ENCODE measurements at regions not wholly inside any gene's neighbourhood (a gene's known extent, or its start where the extent isn't known, plus 50 kb on each side); places are given as distances from the start of the nearest gene placed in this dataset.

DNA sequence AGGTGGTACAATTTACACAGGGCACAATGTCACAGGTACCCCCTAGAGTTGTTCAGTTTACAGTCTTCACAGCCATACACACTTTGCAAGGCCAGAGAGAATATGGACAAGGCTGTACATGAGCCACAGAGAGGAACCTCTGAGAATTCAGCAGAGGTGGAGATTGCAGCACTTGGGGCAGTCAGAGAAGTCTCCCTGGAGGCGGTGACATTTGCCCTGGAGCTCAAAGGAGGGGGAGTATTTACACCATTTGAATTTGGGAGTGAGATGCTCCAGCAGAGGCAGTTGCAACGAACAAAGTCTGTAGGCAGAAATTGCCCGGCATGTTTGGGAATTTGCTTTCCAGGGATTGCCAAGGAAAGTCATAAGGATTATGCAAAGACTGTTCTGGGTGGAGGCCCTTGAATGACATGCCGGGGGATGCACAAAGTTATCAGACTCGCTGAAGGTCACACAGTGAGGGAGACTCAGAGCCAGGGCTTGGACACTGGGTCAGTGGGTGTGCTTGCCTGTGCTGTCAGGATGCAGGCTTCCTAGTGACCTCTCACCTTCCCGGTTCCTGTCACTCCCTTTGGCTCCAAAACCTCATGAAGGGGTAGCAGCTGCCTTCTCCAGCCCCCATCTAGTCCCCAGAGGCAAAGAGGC lies 160.7 kb upstream of the PCBD1 start:
- no peak for DNase-seq

DNA sequence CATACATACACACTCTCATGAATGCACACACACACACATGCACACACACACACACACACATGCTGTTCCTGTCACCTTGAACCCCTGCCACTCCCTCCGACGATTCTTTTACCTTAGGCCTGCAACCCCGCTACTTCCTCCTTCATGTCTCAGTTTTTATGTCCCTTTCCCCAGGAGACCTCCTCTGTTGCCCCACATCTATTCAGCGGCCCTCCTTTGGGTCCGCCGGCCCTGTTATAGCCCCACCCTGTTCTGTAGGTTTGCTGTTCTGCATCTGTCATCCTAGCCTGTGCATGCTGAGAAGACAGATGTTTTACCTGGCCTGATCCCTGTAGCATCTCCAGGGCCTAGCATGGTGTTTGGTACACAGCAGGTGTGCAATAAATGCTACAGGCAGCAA lies 161.6 kb upstream of the PCBD1 start:
- DNase-seq = no peak

DNA sequence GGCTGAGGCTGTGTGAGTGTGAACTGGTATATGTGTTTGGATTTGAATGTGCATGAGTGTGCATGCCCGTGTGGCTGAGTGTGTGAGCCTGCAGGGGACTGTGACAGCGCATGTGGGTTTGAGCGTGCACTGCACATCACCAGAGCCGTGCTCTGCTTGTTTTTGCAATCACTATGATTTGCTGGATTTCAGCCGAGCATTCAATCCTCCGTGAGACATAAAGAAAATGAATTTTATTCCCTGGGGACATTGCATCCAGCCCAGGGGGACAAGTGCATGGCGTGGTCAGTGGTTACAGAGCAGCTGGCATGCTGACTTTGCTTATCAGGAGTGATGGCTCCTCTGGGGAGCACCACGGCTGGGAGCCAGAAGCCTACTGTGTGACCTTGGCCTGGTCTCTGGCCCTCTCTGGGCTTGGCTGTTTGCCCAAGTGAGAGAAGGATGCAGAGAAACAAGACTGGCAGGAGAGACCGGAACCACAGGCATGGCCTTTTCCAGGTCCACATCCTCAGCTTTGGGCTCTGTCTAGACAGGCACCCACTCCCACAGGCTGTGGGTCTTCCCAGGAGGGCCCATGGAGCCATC lies 160.2 kb upstream of the UNC5B start:
- DNase-seq = no peak

DNA sequence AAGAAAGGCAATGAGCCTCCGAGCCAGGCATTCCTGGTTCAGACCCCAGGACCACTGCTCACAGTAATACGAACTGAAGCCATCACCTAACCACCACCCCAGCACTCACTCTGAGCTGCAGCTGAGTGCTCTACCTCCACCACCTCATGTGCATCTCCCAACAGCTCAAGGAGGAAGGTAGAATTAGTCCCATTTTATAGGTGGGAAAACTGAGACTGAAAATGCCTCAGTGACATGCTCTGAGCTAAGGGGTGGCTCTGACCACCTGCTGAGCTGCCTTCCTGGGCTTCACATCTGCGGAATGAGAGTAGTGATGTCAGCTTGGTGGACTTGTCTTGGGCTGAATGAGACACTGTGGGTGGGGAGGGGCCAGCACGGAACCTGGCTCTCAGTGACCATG lies 159.7 kb upstream of the UNC5B start:
- DNase-seq = no peak

DNA sequence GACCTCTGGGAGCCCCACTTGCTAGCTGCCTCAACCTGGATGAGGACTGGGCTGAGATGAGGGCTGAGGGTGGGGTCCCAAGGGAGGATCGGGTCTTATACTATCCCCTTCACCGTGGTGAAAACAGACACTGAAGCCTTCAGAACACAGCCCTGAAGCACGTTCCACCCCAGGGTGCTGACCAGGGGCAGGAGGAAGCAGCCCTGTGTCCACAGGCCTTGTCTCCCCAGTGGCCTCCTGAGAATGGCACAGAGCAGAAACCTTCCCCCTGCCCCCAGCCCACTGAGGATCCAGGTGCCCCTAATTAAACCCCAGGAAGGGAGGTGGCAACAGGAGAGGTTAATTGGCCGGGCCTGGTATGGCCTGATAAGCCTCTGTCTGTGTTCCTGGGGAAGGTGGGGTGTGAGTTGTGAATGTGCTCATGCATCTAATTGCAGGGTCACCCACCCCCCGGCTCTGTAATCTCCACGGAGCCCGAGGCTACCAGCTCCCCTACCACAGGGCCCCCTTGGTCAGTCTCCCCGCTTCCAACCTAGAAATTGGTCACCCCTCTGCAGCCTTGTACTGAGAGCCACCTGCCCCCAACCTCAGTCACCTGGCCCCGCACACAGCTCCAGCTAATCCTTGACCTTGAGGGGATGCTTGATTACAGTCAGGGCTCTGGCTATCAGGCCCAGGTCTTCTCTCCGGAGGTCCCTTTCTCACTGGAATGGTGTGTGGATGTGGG lies 159.0 kb upstream of the UNC5B start:
- DNase-seq = no peak

DNA sequence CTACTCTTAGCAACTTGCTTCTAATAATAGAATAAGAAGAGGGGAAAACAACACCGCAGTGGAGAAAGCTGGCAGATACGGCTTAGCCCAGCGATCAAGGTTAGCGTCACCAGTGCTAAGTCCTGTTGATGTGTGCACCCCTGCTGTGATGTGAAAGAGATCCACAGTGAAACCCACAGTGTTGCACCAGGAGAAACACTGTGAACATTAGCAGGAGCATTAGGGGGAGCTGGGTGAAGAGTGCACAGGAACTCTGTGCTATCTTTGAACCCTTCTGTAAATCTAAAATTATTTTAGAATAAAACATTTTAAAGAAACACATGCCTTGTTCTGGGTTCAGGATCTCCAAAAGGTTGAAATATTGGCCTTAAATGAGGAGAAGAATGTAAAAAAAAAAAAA lies 154.1 kb upstream of the UNC5B start:
- no peak for DNase-seq

DNA sequence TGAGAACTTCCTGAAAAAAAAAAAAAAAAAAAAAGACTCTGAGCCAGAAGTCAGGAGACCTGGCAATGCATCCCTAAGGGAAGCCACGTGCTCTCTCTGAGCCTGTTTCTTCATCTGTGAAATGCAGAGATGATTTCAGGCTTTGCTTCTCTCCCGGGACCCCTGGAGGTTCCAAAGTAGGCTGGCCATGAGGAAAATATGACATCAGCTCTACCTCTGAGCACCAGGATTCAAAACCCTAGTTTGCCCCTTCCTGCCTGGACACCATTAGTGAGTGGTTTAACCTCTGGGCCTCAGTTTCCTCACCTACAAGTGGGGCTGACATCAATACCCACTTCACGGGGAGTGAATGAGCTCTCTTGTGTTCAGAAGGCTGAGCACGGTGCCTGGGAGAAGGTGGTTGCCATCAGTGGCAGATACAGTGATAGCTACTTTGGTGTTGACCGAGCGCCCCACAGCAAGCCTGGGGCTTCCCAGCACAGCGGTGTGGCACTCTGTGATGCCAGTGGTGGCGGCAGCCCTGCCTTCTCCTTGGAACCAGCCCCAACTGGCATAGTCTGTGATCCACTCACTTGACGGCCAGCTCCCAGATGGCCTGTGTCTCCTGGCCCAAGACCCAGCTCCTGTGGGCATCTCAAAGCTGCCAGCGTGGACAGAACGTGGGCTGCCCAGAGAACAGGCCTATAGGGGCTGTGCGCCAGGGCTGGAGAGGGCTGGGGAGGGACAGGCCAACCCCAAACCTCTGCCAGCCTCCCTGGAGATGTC lies 153.1 kb upstream of the UNC5B start:
- DNase-seq = no peak

DNA sequence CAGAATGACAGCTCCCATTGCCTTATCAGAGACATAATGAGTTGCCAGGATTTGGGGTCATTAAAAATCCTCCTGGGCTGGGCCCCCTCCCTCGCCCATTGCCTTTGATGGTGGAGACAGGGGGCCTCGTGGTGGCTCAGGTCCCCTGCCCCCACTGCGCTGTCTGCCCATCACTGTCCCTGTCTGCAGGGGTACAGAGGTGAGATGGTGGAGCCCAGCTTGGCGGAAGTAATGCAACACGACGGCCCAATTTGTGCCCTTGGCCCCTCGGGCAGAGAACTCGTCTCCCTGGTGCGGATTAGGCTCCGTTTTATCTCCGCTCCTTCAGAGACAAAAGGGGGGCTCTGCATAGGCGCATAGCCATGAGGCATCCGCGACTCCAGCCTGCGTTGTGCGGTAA lies 152.4 kb upstream of the UNC5B start:
- no peak for DNase-seq

DNA sequence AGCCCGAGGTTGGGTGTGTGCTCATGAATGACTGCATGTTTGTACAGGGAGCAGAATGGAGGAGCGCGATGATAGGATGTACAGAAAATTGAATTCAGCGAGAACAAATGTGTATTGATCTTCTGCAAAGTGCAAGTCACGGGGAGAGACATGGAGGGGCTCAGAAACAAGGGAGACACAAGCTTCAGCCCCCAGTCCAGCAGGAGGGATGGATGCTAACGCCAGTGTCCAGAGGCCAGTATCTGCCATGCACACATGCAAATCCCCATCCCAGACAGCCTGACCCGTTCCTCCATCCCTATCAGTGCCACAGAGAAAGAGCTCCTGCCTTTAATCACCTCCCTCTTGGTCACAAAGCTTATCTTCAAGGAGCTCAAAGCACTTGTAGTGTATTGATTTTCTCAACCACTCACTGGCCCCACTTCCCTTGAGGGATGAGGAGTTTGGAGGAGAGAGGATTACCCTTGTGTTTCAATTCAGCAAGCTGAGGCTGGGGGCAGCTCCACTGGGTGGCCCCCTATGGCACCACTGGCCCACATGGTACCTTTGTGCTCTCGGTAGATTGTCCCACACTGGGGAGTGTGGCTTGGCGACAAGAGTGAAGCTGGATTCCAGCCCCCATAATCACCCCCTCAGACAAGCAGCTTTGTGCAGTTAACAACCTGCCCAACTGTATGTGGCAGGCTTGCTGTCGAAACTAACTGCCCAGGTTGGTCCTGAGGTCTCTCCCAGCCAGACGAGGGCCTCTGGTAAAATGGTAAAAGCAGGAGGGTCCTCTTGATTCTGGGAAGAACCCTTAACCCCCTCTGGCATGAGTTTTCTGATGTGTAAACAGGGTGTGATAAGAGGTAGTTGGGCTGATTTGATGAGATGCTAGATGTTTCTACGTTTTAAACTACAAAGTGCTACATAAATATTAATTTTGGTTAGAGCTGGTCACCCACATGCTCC lies 151.6 kb upstream of the UNC5B start:
- DNase-seq = no peak

DNA sequence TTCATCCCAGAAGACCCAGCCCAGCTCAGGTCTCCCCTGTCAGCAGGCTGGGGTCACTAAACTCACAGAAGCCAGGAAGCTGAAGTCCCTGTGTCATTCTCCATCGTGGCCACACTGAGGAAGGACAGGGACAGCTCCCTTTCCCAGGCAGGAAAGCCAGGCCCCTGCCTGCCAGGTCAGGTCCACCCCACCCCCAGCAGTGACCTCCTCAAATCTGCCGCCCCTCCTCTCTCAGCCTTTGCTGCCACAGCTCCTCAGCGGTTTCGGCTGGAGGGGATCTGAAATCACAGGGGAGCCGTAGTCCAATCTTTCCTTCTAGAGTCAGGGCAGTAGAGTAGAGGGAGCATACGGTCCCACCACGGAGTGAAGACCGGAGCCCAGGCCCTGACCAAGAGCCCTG lies 150.9 kb upstream of the UNC5B start:
- DNase-seq = no peak

DNA sequence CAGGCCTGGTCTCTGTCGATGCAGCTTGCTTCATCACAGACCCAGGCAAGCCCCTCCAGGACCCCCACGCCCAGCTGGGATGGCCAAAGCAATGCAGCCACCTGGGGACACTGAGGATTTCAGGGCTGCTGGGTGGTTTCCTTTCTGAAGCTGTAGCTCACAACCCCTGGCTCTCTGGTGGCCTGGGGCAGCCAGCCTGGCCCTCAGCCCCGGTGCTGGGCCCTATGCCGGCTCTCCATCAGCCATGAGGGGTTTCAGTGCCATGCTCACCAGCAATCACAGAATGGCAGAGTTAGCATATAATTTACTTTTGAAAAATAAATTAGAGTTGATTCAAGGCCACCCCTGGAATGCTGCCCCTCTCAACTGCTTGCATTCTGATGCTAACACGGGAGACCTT lies 150.2 kb upstream of the UNC5B start:
- no peak for DNase-seq

DNA sequence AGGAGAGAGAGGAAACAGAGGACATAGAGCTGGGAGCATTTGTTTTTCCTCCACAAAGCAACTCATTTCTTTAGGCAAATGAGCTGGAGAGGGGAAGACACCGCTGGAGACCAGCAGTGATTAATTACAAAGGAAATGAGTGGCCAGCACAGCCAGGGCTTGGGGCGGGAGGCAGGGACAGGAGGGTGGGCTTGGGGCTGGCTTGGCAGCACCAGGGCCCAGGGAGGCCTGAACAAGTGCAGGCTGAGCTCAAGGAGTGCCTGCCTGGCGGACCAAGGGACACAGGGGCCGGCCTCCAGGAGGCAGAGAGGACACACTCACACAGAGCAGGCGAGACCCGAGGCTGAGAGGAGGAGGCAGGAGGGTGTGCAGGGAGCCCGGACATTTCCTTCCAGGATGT lies 149.0 kb upstream of the UNC5B start:
- DNase-seq = no peak

DNA sequence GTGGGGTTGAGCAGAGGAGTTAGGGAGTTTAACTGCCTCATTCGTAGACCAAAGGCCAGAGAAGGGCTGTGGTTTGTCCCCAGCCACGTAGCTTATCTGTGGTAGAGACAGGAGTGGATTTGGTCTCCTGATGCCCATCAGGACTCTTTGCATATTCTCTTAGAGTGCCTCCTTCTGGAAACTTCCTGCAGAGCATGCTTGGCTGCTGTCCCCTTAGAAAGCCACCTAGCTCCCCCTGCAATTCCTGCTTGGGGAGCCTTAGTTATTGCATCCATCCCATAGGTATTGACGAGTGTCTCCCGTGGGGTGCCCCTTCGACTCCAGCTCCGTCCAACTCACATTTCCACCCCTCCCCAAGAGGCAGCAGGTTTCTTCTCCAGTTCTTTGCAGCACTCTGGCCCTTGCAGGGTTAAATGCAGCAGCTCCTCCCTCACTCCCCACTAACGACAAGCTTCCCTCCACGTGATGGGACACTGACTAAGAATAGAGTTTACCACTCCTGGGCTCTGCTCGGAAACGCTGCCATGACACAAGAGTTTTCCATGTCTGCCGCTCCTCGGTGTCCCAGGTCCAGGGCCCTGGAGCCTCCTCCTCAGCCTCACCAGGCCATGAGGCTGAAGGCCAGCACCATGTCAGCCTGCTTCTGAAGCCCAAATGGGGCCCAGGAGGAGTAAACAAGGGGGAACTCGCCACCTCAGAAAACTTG lies 147.8 kb upstream of the UNC5B start:
- DNase-seq = no peak

DNA sequence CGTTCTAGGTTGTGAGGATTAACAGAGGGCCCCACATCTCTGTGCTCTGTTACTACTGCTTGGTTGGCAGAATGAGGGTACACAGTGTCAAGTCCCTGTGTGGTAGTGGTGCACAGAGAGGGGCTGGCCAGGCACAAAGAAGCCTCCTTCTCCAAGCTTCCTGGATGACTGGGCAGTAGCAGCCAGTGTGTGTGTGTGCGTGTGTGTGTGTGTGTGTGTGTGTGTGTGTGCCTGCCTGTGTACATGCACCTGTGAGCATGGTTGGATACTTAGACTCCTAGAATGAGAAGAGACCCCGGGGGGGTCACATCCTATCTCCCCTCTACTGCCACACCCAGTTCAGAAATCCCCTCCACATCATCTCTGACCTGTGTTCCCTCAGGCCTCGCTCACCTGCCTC lies 146.7 kb upstream of the UNC5B start:
- DNase-seq = no peak

DNA sequence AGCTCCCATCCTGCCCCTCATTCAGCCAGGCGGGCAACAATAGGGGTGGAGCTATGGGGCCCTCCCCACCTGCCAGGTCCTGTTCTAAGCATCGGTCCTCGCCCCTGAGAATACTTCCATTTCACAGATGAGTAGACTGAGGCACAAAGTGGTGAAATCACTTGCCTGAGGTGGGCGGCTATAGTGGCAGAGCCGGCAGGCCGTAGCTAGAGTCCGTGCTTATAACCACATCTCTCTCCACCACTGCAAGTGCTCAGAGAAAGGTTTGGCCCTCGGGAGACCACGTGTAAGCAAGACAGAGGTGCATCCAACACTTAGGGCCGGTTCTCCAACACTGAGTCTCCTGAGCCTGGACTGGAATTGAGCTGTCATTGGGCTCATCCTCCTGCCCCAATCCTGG lies 145.8 kb upstream of the UNC5B start:
- DNase-seq = no peak

DNA sequence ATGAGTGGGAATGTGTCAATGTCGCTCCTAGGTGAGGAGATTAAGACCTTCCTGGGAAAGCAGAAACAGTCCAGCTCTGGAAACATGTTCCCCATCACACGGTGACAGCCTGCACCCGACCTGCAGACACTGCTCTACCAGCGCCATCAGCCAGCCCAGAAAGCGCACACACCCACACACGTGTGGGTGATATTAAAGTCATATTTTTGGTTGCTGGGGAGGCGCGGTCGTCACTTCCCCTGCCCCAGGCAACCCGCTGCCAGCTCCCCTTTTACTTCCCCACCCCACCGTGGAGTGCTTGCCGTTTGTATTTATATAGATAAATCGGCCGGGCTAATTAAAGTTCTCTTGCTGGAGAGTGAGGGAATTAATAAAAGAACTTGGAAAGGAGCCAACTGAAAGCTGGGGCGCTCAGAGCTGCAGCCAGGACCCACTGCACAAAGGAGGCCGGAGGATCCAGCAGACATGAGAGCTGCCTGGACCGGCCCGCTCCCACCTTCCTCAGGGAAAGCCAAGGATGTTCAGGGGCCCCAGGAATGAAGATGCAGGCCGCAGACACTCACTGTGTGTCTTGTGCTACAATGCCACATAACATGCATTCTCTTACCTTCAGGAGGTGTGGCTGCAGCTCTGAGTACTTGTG lies 145.2 kb upstream of the UNC5B start:
- DNase-seq = no peak

DNA sequence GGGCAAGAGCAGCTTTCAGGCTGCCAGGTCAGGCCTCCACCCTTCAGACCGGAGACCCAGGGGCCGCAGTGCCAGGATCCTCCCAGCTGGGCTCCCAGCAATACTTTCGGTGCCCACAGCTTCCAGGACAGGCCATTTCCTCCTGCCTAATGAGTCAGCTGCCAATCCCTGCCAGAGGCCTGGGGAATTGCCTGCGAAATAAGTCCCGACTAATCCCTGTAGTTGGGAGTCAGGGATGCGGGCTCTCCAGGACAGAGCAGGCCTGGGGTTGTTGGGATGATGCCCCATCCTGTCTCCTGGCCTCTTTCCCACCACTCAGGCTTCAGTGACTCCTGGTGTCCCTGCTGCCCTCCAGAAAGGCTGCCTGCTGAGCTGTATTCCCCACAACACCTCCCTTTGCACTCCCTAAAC lies 143.5 kb upstream of the UNC5B start:
- no peak for DNase-seq

DNA sequence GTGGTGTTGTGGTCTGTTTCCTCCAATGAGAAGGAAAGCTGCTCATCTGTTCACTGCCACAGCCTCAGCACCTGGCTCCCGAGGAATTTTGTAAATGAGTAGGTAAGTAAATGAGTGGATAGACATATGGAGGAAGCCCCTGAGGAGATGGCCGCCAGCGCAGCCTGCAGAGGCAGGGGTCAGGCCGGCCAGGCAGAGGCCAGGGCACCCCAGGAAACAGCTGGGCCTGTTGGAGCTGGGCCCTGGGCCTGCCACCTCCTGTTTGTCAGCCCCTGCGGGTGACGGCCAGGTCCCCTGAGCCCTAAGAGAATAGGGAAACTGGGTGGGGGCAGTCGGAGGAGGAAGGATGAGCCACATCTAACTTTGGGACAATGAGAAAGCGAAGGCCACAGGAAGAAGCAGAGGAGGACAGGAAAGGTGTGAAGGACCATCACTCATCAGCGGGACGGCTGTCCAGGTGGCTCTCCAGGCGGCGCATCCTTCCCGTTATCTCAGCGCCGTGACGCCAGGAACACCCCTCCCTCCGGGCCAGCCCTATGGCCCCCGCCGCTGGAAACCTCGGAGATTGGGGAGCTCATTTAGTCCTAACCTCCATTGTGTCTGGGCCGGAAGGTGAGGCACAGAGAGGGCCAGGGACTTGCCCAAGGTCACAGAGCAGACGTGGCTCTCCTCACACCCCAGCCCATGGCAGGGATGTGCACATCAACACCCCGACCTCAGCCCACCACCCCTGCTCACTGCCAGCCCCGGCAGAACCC lies 142.3 kb upstream of the UNC5B start:
- DNase-seq = no peak

DNA sequence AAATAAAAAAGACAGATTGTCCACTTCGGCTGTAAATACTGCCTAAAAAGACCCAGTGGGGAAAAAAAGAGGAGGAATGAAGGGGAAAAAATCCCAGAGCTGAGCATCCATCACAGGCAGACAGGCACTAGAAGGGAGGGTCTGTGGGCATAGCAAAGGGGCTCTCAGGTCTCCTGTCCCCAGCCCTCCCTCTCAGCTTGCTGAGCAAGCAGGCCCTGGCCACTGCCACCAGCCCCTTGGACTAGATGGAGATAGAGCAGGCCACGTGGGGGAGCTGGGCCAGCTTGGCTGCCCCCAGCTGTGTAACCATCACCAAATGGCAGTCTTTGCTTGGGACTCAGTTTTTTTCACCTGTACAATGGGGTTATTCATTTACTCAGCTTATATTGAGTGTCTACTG lies 141.6 kb upstream of the UNC5B start:
- no peak for DNase-seq

DNA sequence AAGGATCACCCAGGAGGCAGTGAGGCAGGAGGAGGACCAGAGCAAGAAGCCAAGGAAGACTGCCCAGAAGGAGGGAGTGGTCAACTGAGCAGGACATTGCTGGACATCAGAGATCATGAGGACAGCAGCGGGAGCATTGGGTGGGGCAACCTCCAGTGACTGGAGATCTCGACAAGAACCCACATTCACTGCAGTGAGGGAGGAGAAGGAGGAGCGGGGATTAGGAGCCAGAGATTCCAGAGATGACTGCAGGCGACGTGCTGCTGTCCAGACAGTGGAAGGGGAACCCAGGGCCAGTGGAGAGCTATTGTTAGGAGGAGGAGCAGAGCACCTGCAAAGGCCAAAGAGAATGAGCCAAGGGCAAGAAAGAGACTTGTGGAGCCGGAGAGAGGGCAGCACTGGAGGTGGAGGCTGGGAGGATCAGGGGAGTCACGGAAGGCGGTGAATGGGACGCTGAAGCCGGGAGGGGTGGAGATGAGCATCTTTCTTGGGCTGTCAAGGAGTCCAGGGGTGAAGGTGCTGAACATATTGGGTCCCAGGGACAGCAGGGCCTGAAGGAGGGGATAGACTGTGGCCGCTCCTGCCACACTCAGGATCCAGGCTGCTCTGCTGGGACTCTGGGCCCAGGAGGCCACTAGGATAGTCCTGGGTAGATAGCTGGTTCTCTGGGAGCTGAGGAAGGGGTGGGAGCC lies 140.1 kb upstream of the UNC5B start:
- DNase-seq = no peak

Measured in NCI-H1436 treated with DMSO at 0.1 percent for 48 hours (cell line).